K562 (cell line): ENCODE measurements at regions not wholly inside any gene's neighbourhood (a gene's known extent, or its start where the extent isn't known, plus 50 kb on each side); places are given as distances from the start of the nearest gene placed in this dataset.

Source experiments
- ATAC-seq: fragments of 200-7000 bp; cut with Tn5 transposase; 3 replicates; pipeline ENCODE4 v1.9.1; 2020; ENCODE audit warnings: moderate library complexity
- BruUV-seq: library from RNA; stranded (reverse); fragments of 400-500 nt; replicated peaks from 2 replicates; lab custom pipeline; 2021; lab: Mats Ljungman, UMichigan
- CTCF ChIA-PET: fragments of 300-600 bp; formaldehyde crosslinking; extraction: SDS; loops from one replicate; lab custom pipeline; 2021; ENCODE audit warnings: low intra/inter-chr PET ratio; lab: Yijun Ruan, JAX
- POLR2A ChIA-PET: fragments of 300-600, 350-650 bp; sonication (Branson Sonifier 250); formaldehyde crosslinking; extraction: SDS; loops from one replicate; lab custom pipeline; 2021; ENCODE audit warnings: antibody characterized with exemption, inconsistent platforms; lab: Yijun Ruan, JAX
- DNase-seq, 4 experiments: peaks; one replicate each; pipeline versions ENCODE4 v3.0.0 to v3.0.0-alpha.2; 2011 to 2018; ENCODE audit warnings: low spot score in 3 of 4, mixed read lengths in 3 of 4; ENCODE audit errors: extremely low read depth in 1 of 4
- FAIRE-seq: peaks from 2 replicates; lab custom pipeline; 2011; peaks lifted over from hg19 to GRCh38; lab: Jason Lieb, UNC
- H2AFZ ChIP-seq: 2 replicates; pipeline ENCODE4 v1.6.0; 2011; ENCODE audit warnings: low read depth, low read length, control low read depth, inconsistent platforms
- H3K27ac ChIP-seq: fragments of 200-600 bp; 3 replicates; pipeline ENCODE4 v1.8.0; 2011; ENCODE audit warnings: low read depth, mild to moderate bottlenecking, control low read depth, inconsistent platforms, low read length, moderate library complexity, mixed read lengths; ENCODE audit errors: extremely low read depth
- H3K27me3 ChIP-seq, 2 experiments: fragments of 300-600 bp in 1 of 2; 2 replicates in 1 of 2; 3 replicates in 1 of 2; pipeline versions ENCODE4 v1.6.0 to v1.8.0; 2011; ENCODE audit warnings: inconsistent platforms in 2 of 2, low read length in 2 of 2, mild to moderate bottlenecking in 1 of 2, mixed read lengths in 1 of 2, moderate library complexity in 1 of 2; ENCODE audit not compliant: control insufficient read depth in 2 of 2, insufficient read depth in 2 of 2
- H3K36me3 ChIP-seq: fragments of 300-600 bp; 3 replicates; pipeline ENCODE4 v1.8.0; 2011; ENCODE audit warnings: mild to moderate bottlenecking, low read length, inconsistent platforms; ENCODE audit not compliant: control insufficient read depth, insufficient read depth
- H3K4me1 ChIP-seq, 2 experiments: fragments of 200-600 bp in 1 of 2; replicated peaks in 1 of 2; 2 replicates in 1 of 2; 3 replicates in 1 of 2; pipeline versions ENCODE4 v1.5.1 to v1.8.0; 2011; ENCODE audit warnings: inconsistent platforms in 2 of 2, low read length in 2 of 2, mild to moderate bottlenecking in 1 of 2, mixed read lengths in 1 of 2, moderate library complexity in 1 of 2; ENCODE audit not compliant: control insufficient read depth in 2 of 2, insufficient read depth in 2 of 2
- H3K4me2 ChIP-seq: 2 replicates; pipeline ENCODE4 v1.6.1; 2011; ENCODE audit warnings: low read length, control low read depth, inconsistent platforms, mixed read lengths; ENCODE audit not compliant: insufficient read depth
- H3K4me3 ChIP-seq: fragments of 200-600 bp; sonication (generic), shearing (Covaris generic); 2 replicates; pipeline ENCODE4 v1.5.1; 2016; ENCODE audit warnings: control low read depth, inconsistent platforms
- H3K79me2 ChIP-seq: fragments of 200-600 bp; 3 replicates; pipeline ENCODE4 v1.8.0; 2011; ENCODE audit warnings: low read length, inconsistent platforms; ENCODE audit not compliant: control insufficient read depth, insufficient read depth
- H3K9ac ChIP-seq, 2 experiments: 2 replicates each; pipeline versions ENCODE4 v1.6.0 to v1.6.1; 2011; ENCODE audit warnings: low read depth in 2 of 2, low read length in 2 of 2, control low read depth in 1 of 2, inconsistent platforms in 1 of 2, mild to moderate bottlenecking in 1 of 2, mixed read lengths in 1 of 2; ENCODE audit not compliant: insufficient read depth in 1 of 2
- H3K9me1 ChIP-seq: one replicate; pipeline ENCODE4 v1.6.0; 2011; ENCODE audit warnings: inconsistent platforms, mild to moderate bottlenecking, low read length, moderate library complexity; ENCODE audit not compliant: control insufficient read depth, insufficient read depth
- H3K9me3 ChIP-seq: replicated peaks from 2 replicates; pipeline ENCODE4 v1.5.1; 2011; ENCODE audit warnings: low read depth, low read length, inconsistent platforms; ENCODE audit not compliant: control insufficient read depth, insufficient read depth
- H4K20me1 ChIP-seq: replicated peaks from 2 replicates; pipeline ENCODE4 v1.6.1; 2011; ENCODE audit warnings: low read length, inconsistent platforms, mixed read lengths; ENCODE audit not compliant: control insufficient read depth, insufficient read depth
- MEF2D ChIP-seq: conservative IDR thresholded peaks from 2 replicates; pipeline ENCODE4 v1.6.1; 2016; ENCODE audit warnings: low read depth, missing genetic modification characterization, missing compliant biosample characterization
- PCBP1 ChIP-seq: fragments of 200-400 bp; formaldehyde crosslinking; IDR thresholded peaks from 2 replicates; pipeline ENCODE4 v1.6.1; 2018; ENCODE audit warnings: mild to moderate bottlenecking, low read depth, low read length; ENCODE audit not compliant: poor library complexity, severe bottlenecking
- RAD21 ChIP-seq, 2 experiments: fragments of 250-450 bp in 1 of 2; fragments of 450-650 bp in 1 of 2; sonication (Bioruptor Pico) in 1 of 2; formaldehyde crosslinking in 1 of 2; IDR thresholded peaks in 1 of 2; conservative IDR thresholded peaks in 1 of 2; 2 replicates each; pipeline versions ENCODE4 v1.4.0 to v1.8.0; 2020 to 2022; ENCODE audit warnings: mild to moderate bottlenecking in 2 of 2, moderate library complexity in 1 of 2
- SPI1 ChIP-seq: IDR thresholded peaks from 2 replicates; pipeline ENCODE4 v1.6.1; 2011; ENCODE audit warnings: low read depth, low read length, control low read depth, borderline replicate concordance
- ZNF75A ChIP-seq: fragments of 450-650 bp; formaldehyde crosslinking; IDR thresholded peaks from 2 replicates; pipeline ENCODE4 v1.4.0; 2020; ENCODE audit warnings: mild to moderate bottlenecking
- WGBS: fragments of 100-300 bp; shearing (Covaris generic); methylation state at CpG from one replicate; pipeline ENCODE4 v1.1.6; 2016; ENCODE audit warnings: low coverage, mixed read lengths; ENCODE audit not compliant: insufficient coverage; ENCODE audit errors: missing lambda C conversion rate; 5-methylcytosine and 5-hydroxymethylcytosine counted together
- in situ Hi-C: fragments of 300-500 bp; cut with MboI; formaldehyde crosslinking; loops from 4 replicates; pipeline ENCODE4 v1.15.0; 2018; ENCODE audit warnings: inconsistent platforms, mixed read lengths
- intact Hi-C: fragments of 100-400 bp; cut with micrococcal nuclease; formaldehyde crosslinking; loops from 2 replicates; pipeline ENCODE4 v1.14.2; 2022
- TF ChIP-seq, protein P1 (sequence below), 3 experiments: IDR thresholded peaks in 2 of 3; conservative IDR thresholded peaks in 1 of 3; 2 replicates each; pipeline ENCODE4 v1.5.1; 2011 to 2012; ENCODE audit warnings: low read length in 3 of 3, mild to moderate bottlenecking in 3 of 3, control low read depth in 2 of 3, improper control_type of control experiment in 1 of 3, inconsistent platforms in 1 of 3, low read depth in 1 of 3, mixed read lengths in 1 of 3, moderate library complexity in 1 of 3; ENCODE audit not compliant: insufficient read depth in 2 of 3

DNA sequence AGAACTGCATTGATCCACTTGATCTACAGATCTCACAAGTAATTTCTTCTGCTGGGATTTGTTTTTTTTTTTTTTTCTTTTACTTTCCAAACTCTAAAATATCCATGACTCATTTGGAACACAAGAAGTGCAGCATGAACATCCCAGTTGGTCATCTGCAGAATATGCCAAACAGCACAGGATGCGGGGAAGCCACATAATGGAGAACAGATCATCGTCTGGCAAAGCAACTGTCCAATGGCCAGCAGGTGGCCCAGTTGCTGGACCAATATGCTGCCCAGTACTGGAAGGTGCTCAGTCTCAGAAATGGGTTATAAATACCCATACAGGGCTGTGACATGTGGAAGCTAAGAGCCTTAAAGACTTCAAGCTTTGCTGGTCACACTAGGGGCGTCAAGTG is 221.3 kb upstream of the TAS2R1 start:
- H2AFZ ChIP-seq, result no peak overlapping the region
- intact Hi-C loops, result no loop called here
- H3K4me3 ChIP-seq, result no peak overlapping the region
- TF ChIP-seq ZNF75A (CRISPR knock-in tag) (no peak), PCBP1 (no peak), SPI1 (no peak), MEF2D (no peak), RAD21 (CRISPR knock-in tag; conservative IDR thresholded peaks at IDR 0.05 in 1 of 2, IDR thresholded peaks at IDR 0.05 in 1 of 2) (peak in 1 of 2 experiments; percentile 42; a peak in 3 of 4 replicates)
- TF ChIP-seq, protein P1, sequence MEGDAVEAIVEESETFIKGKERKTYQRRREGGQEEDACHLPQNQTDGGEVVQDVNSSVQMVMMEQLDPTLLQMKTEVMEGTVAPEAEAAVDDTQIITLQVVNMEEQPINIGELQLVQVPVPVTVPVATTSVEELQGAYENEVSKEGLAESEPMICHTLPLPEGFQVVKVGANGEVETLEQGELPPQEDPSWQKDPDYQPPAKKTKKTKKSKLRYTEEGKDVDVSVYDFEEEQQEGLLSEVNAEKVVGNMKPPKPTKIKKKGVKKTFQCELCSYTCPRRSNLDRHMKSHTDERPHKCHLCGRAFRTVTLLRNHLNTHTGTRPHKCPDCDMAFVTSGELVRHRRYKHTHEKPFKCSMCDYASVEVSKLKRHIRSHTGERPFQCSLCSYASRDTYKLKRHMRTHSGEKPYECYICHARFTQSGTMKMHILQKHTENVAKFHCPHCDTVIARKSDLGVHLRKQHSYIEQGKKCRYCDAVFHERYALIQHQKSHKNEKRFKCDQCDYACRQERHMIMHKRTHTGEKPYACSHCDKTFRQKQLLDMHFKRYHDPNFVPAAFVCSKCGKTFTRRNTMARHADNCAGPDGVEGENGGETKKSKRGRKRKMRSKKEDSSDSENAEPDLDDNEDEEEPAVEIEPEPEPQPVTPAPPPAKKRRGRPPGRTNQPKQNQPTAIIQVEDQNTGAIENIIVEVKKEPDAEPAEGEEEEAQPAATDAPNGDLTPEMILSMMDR (IDR thresholded peaks at IDR 0.05 in 2 of 3, conservative IDR thresholded peaks at IDR 0.05 in 1 of 3; ENCODE audit: insufficient read depth in 2 of 3, low read depth in 1 of 3, low read length in 3 of 3), result peak; percentile 12 to 28 (median 27); a peak in 2 of 6 replicates
- TF ChIP-seq, all 486 proteins: peak for 2
- Histone ChIP-seq H3K4me1 (no peaks in the 10 kb centered on the region), H3K4me2 (no peak overlapping the region), H3K9ac (no peak overlapping the region), H4K20me1 (no peaks in the 10 kb centered on the region), H3K79me2 (no peaks in the 10 kb centered on the region), H3K27ac (no peak overlapping the region), H3K9me1 (no peaks in the 10 kb centered on the region), H3K9me3 (no peaks in the 10 kb centered on the region), H3K36me3 (no peaks in the 10 kb centered on the region), H3K27me3 (no peaks in the 10 kb centered on the region)
- no TSS peak for BruUV-seq
- ChIA-PET POLR2A (no interaction called here), CTCF (no interaction called here)
- in situ Hi-C loops, result no loop called here
- ATAC-seq (peak; percentile 69), DNase-seq (peak in 2 of 4 experiments; percentile 20 to 23), FAIRE-seq (no peak)
- WGBS, result 0% methylated on average over 3 of the region's 3 CpGs
